D721Med (cell line): ENCODE measurements at regions not wholly inside any gene's neighbourhood (a gene's known extent, or its start where the extent isn't known, plus 50 kb on each side); places are given as distances from the start of the nearest gene placed in this dataset.

Experiments used
- DNase-seq: peaks from one replicate; pipeline ENCODE4 v3.0.0; 2011; ENCODE audit warnings: low spot score; ENCODE audit not compliant: insufficient read length
- FAIRE-seq: peaks from 2 replicates; lab custom pipeline; 2011; peaks lifted over from hg19 to GRCh38; lab: Jason Lieb, UNC
- TF ChIP-seq, protein P1 (sequence below): IDR thresholded peaks from 2 replicates; pipeline ENCODE4 v1.5.1; 2012; ENCODE audit warnings: mild to moderate bottlenecking, control low read depth; ENCODE audit not compliant: insufficient read depth; ENCODE audit errors: missing control alignments

GRCh38 chr2:234344012-234344411 is 152.9 kb downstream of the ARL4C start:
- no peak for FAIRE-seq
- no peak for DNase-seq
- TF ChIP-seq, protein P1, sequence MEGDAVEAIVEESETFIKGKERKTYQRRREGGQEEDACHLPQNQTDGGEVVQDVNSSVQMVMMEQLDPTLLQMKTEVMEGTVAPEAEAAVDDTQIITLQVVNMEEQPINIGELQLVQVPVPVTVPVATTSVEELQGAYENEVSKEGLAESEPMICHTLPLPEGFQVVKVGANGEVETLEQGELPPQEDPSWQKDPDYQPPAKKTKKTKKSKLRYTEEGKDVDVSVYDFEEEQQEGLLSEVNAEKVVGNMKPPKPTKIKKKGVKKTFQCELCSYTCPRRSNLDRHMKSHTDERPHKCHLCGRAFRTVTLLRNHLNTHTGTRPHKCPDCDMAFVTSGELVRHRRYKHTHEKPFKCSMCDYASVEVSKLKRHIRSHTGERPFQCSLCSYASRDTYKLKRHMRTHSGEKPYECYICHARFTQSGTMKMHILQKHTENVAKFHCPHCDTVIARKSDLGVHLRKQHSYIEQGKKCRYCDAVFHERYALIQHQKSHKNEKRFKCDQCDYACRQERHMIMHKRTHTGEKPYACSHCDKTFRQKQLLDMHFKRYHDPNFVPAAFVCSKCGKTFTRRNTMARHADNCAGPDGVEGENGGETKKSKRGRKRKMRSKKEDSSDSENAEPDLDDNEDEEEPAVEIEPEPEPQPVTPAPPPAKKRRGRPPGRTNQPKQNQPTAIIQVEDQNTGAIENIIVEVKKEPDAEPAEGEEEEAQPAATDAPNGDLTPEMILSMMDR: no peak

DNA sequence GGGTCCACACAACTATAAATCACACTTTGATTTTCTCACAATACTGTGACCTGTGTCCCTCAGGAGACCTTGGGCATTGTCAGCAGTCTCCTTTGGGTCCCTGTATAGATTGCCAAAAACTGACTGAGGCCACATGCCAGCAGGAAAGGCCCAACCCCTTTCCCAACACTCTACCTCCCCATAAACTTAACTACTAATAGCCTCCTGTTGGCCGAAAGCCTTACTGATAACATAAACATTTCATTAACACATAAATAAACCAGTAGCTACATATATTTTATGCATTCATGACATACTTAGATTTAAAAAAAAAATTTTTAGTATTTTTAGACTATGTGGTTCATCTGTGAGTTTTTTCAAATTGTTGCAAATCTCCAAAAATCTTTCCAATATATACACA is 153.5 kb downstream of the ARL4C start:
- TF ChIP-seq, protein P1: no peak
- FAIRE-seq (no peak), DNase-seq (no peak)

GRCh38 chr2:234341306-234341985 is 155.4 kb downstream of the ARL4C start:
- TF ChIP-seq, protein P1: no peak
- DNase-seq (no peak), FAIRE-seq (no peak)

- no peak for FAIRE-seq
- TF ChIP-seq, protein P1: no peak
- no peak for DNase-seq
Measured at GRCh38 chr2:234339501-234339900, 157.4 kb downstream of the ARL4C start.

DNA sequence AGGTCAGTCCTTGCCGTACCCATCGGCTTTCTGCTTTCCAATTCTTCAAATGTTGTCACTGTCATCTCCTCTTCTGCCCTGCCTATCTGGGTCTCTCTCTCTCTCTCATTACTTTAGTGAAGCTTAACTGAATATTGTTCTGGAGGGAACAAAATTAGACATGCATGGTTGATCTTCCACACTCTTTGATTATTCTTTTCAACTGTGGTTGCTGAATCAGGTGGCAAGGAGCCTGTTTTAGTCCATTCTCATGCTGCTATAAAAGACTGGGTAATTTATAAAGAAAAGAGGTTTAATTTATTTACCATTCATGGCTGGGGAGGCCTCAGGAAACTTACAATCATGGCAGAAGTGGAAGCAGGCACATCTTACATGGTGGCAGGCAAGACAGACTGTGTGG is 157.9 kb downstream of the ARL4C start:
- no peak for FAIRE-seq
- DNase-seq: no peak
- TF ChIP-seq, protein P1: no peak

GRCh38 chr2:234335661-234336228 is 161.1 kb downstream of the ARL4C start:
- TF ChIP-seq, protein P1: no peak
- no peak for FAIRE-seq
- no peak for DNase-seq

DNA sequence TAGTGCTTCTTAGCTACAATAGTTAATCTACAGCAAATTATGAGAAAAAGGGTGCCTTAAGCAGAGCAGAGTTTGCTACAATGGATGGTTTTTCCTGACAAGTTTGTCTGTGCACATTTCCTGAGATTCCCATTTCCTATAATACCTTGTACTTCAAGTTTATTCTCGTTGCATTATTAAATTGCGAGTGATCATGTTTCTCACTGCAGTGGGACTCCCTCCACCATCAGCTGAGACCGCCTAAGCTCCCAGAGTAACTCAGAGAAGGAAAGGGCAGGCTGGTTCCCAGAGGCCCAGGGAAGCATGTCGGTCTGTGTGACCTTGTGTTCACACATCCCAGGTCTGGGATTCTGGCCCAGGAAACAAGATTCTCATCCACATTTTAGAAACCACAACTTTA is 162.1 kb downstream of the ARL4C start:
- TF ChIP-seq, protein P1: no peak
- DNase-seq (no peak), FAIRE-seq (no peak)
